ENCODE measurements at regions not wholly inside any gene's neighbourhood (a gene's known extent, or its start where the extent isn't known, plus 50 kb on each side); places are given as distances from the start of the nearest gene placed in this dataset.

DNA sequence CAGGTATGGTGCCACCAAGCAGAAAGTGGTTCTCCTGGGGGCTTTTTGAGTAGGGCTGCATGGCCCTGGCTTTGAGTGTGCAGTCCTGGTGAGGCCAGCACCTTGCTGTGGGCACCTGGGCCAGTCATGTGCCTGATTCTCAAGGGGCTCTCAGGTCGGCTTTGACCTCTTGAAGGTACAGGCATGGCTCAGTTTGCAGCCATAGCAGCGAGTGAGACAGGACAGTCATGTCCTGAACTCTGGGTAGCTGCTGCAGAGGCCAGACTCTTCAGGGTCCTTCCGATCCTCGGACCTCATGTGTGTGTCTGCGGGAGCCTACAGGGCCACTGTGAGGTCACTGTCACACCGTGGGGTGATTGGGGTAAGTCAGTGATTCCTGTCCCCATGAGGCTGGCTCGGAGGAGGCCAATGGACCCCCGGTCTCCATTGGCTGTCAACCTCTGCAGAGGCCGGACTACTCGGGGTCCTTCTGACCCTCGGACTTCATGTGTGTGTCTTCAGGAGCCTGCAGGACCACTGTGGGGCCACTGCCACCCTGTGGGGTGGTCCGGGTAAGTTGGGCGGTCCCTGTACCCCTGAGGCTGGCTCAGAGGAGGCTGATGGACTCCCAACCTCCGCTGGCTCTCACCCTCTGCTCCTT lies 95.2 kb upstream of the C1orf174 start:
- TF ChIP-seq, protein P1, sequence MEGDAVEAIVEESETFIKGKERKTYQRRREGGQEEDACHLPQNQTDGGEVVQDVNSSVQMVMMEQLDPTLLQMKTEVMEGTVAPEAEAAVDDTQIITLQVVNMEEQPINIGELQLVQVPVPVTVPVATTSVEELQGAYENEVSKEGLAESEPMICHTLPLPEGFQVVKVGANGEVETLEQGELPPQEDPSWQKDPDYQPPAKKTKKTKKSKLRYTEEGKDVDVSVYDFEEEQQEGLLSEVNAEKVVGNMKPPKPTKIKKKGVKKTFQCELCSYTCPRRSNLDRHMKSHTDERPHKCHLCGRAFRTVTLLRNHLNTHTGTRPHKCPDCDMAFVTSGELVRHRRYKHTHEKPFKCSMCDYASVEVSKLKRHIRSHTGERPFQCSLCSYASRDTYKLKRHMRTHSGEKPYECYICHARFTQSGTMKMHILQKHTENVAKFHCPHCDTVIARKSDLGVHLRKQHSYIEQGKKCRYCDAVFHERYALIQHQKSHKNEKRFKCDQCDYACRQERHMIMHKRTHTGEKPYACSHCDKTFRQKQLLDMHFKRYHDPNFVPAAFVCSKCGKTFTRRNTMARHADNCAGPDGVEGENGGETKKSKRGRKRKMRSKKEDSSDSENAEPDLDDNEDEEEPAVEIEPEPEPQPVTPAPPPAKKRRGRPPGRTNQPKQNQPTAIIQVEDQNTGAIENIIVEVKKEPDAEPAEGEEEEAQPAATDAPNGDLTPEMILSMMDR (IDR thresholded peaks at IDR 0.05; ENCODE audit: low read depth, low read length, poor library complexity, severe bottlenecking): no peak
- no peak for TF ChIP-seq EZH2phosphoT487 (IDR thresholded peaks at IDR 0.05; ENCODE audit: borderline replicate concordance, low read length)

Data from DOHH2 (cell line).